ENCODE measurements at regions not wholly inside any gene's neighbourhood (a gene's known extent, or its start where the extent isn't known, plus 50 kb on each side); places are given as distances from the start of the nearest gene placed in this dataset.

- H3K27me3 Mint-ChIP-seq (ENCODE audit: insufficient read depth, low read depth): no peaks in the 10 kb centered on the region
- H3K4me1 Mint-ChIP-seq: peaks cover 2% of the 10 kb centered on the region
- Histone ChIP-seq H3K27me3 (no peaks in the 10 kb centered on the region), H3K4me3 (no peak overlapping the region), H3K27ac (no peak overlapping the region), H3K36me3 (no peaks in the 10 kb centered on the region), H3K9ac (no peak overlapping the region), H3K9me3 (ENCODE audit: low read depth) (no peaks in the 10 kb centered on the region), H4K20me1 (ENCODE audit: low read depth) (no peaks in the 10 kb centered on the region), H3K4me1 (no peaks in the 10 kb centered on the region), H3K4me2 (no peak overlapping the region), H3K79me2 (ENCODE audit: low read depth) (no peaks in the 10 kb centered on the region), H2AFZ (replicated peaks) (no peak overlapping the region), H3F3A (ENCODE audit: low read depth) (no peaks in the 10 kb centered on the region)
- TF ChIP-seq CTCF (IDR thresholded peaks at IDR 0.05) (no peak), EZH2 (IDR thresholded peaks at IDR 0.05) (no peak), EZH2phosphoT487 (IDR thresholded peaks at IDR 0.05) (no peak)
- H3K36me3 Mint-ChIP-seq: no peaks in the 10 kb centered on the region
- no peak for DNase-seq (ENCODE audit: low spot score)
- H3K27ac Mint-ChIP-seq: no peak overlapping the region
- H3K4me3 Mint-ChIP-seq: no peak overlapping the region
- H3K9me3 Mint-ChIP-seq: no peaks in the 10 kb centered on the region
Observed at GRCh38 chr4:137090951-137091350, 441.3 kb downstream of the PCDH18 start.

GRCh38 chr4:137083571-137084135, 448.6 kb downstream of the PCDH18 start:
- no peaks in the 10 kb centered on the region for H3K27me3 Mint-ChIP-seq (ENCODE audit: insufficient read depth, low read depth)
- H3F3A ChIP-seq (ENCODE audit: low read depth): no peaks in the 10 kb centered on the region
- no peaks in the 10 kb centered on the region for H3K4me1 ChIP-seq
- no peaks in the 10 kb centered on the region for H3K36me3 Mint-ChIP-seq
- no peaks in the 10 kb centered on the region for H3K9me3 Mint-ChIP-seq
- no peak for TF ChIP-seq EZH2phosphoT487 (IDR thresholded peaks at IDR 0.05)
- no peak for TF ChIP-seq CTCF (IDR thresholded peaks at IDR 0.05)
- no peak for TF ChIP-seq EZH2 (IDR thresholded peaks at IDR 0.05)
- H3K27me3 ChIP-seq: no peaks in the 10 kb centered on the region
- no peak overlapping the region for H3K4me3 ChIP-seq
- no peaks in the 10 kb centered on the region for H3K79me2 ChIP-seq (ENCODE audit: low read depth)
- H3K36me3 ChIP-seq: no peaks in the 10 kb centered on the region
- no peaks in the 10 kb centered on the region for H3K9me3 ChIP-seq (ENCODE audit: low read depth)
- no peak overlapping the region for H3K4me2 ChIP-seq
- no peak overlapping the region for H3K27ac Mint-ChIP-seq
- H3K4me1 Mint-ChIP-seq: no peaks in the 10 kb centered on the region
- no peaks in the 10 kb centered on the region for H4K20me1 ChIP-seq (ENCODE audit: low read depth)
- no peak overlapping the region for H3K4me3 Mint-ChIP-seq
- H3K27ac ChIP-seq: no peak overlapping the region
- H3K9ac ChIP-seq: no peak overlapping the region
- no peak for DNase-seq (ENCODE audit: low spot score)
- no peak overlapping the region for H2AFZ ChIP-seq (replicated peaks)

GRCh38 chr4:137082061-137082460, 450.2 kb downstream of the PCDH18 start:
- no peaks in the 10 kb centered on the region for H3K27me3 ChIP-seq
- H3K36me3 ChIP-seq: no peaks in the 10 kb centered on the region
- no peak for DNase-seq (ENCODE audit: low spot score)
- no peaks in the 10 kb centered on the region for H3K4me1 Mint-ChIP-seq
- no peaks in the 10 kb centered on the region for H3F3A ChIP-seq (ENCODE audit: low read depth)
- H3K4me3 Mint-ChIP-seq: no peak overlapping the region
- H3K4me1 ChIP-seq: no peaks in the 10 kb centered on the region
- no peaks in the 10 kb centered on the region for H3K79me2 ChIP-seq (ENCODE audit: low read depth)
- TF ChIP-seq EZH2 (IDR thresholded peaks at IDR 0.05): no peak
- no peak for TF ChIP-seq EZH2phosphoT487 (IDR thresholded peaks at IDR 0.05)
- TF ChIP-seq CTCF (IDR thresholded peaks at IDR 0.05): no peak
- no peaks in the 10 kb centered on the region for H3K9me3 ChIP-seq (ENCODE audit: low read depth)
- H3K9ac ChIP-seq: no peak overlapping the region
- no peaks in the 10 kb centered on the region for H3K36me3 Mint-ChIP-seq
- H3K27ac Mint-ChIP-seq: no peak overlapping the region
- no peak overlapping the region for H3K4me3 ChIP-seq
- H2AFZ ChIP-seq (replicated peaks): no peak overlapping the region
- H3K27me3 Mint-ChIP-seq (ENCODE audit: insufficient read depth, low read depth): no peaks in the 10 kb centered on the region
- no peaks in the 10 kb centered on the region for H4K20me1 ChIP-seq (ENCODE audit: low read depth)
- no peaks in the 10 kb centered on the region for H3K9me3 Mint-ChIP-seq
- H3K4me2 ChIP-seq: no peak overlapping the region
- no peak overlapping the region for H3K27ac ChIP-seq
